NCI-H1694 (cell line): ENCODE measurements at regions not wholly inside any gene's neighbourhood (a gene's known extent, or its start where the extent isn't known, plus 50 kb on each side); places are given as distances from the start of the nearest gene placed in this dataset.

Source experiments
- DNase-seq: peaks from one replicate; lab custom pipeline; 2025; lab: John Stamatoyannopoulos, UW

DNA sequence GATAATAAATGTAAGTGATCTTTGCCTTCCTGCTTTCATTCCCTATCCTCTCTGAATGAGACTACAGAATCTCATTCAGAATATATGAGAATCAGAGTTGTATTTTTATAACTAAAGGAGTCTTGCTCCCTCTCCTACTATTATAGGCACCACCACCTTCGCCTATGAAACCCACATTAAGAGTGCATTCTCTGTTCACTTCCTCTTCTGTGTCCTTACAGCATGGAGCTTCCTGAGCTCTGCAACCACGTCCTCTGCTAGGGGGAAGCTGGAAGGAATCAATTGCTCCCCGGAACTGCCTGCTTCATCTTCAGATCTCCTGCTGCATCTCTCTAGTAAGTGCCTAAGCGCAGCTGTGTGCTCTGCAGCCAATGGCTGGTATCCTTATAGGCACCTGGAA lies 820.7 kb downstream of the GRID1 start:
- DNase-seq, result no peak

DNA sequence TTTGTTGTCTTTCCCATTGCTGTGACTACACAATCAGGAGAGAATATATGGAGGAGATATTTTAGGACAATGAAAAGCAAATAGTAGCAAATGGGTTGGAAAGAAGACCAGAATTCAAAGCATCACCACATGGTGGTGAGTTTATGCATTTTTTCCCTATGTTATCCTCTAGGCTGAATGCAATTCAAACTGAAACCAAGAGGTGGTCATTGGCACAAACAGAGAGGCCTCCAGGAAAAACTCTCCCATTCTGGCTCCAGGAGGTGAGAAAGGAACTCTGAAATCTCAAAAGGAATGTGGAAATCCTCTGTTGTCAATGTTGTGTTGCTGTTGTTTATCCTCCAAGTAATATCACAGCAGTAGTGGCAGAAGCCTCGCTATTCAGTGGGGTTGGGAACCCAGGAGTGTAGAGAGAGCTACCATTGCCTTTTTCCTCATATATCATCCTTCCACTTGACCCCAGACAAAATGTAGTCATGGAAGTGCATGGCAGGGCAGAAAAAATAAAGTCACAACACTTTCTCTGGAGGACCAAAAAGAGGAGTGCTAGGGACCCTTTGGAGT lies 819.1 kb downstream of the GRID1 start:
- DNase-seq, result no peak

DNA sequence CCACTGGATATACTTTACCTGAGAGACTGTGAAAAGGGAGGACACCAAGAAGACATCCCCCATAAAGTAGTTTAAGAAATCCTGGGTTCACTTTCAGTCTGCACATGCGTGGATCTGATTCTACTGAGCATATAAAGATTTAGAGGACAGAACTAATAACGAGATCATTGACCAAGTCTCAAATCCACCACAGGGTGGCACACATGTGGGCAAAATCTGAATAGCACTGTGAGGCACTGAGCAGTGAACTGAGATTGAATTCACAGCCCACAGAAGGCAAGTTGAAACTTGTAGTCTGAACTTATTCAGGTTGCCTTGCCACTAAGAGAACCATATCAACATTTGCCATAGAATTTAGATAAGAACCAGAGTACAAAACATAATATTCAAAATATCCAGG lies 818.6 kb downstream of the GRID1 start:
- peak; percentile 56 for DNase-seq
